Peyer's patch (tissue), 4 donors: ENCODE measurements at regions not wholly inside any gene's neighbourhood (a gene's known extent, or its start where the extent isn't known, plus 50 kb on each side); places are given as distances from the start of the nearest gene placed in this dataset.

Experiments
- DNase-seq, 3 donors: peaks; one replicate each; pipeline ENCODE4 v3.0.0-alpha.2; 2017 to 2019
- H3K27ac ChIP-seq, 4 donors: fragments of 200-600 bp; sonication (generic); one replicate each; pipeline ENCODE4 v1.5.1; 2016 to 2019
- H3K27me3 ChIP-seq, 2 donors: fragments of 200-600 bp; sonication (generic); one replicate each; pipeline ENCODE4 v1.5.1; 2019
- H3K36me3 ChIP-seq, 3 donors: fragments of 200-600 bp; sonication (generic); one replicate each; pipeline ENCODE4 v1.5.1; 2016 to 2019
- H3K4me1 ChIP-seq, 4 donors: fragments of 200-600 bp; sonication (generic); one replicate each; pipeline ENCODE4 v1.5.1; 2016 to 2019
- H3K4me3 ChIP-seq, 4 donors: fragments of 200-600 bp; sonication (generic); 1 replicate in 3 of 4; 2 replicates in 1 of 4; pipeline ENCODE4 v1.5.1; 2016 to 2019; ENCODE audit warnings: mild to moderate bottlenecking in 1 of 4
- H3K9me3 ChIP-seq, 4 donors: fragments of 200-600 bp; sonication (generic); one replicate each; pipeline ENCODE4 v1.5.1; 2016 to 2019; ENCODE audit warnings: mild to moderate bottlenecking in 1 of 4
- POLR2A ChIP-seq, 2 donors: fragments of 450-650 bp; IDR thresholded peaks; one replicate each; pipeline ENCODE4 v1.5.1; 2017; ENCODE audit warnings: antibody characterized with exemption in 2 of 2, mild to moderate bottlenecking in 2 of 2, moderate library complexity in 2 of 2
- TF ChIP-seq, protein P1 (sequence below), 6 experiments: fragments of 450-650 bp in 4 of 6; fragments of 200-600 bp in 2 of 6; sonication (generic) in 1 of 6; IDR thresholded peaks; one replicate each; pipeline ENCODE4 v1.5.1; 2017 to 2019; ENCODE audit warnings: antibody characterized with exemption in 6 of 6, mild to moderate bottlenecking in 3 of 6, moderate library complexity in 1 of 6

DNA sequence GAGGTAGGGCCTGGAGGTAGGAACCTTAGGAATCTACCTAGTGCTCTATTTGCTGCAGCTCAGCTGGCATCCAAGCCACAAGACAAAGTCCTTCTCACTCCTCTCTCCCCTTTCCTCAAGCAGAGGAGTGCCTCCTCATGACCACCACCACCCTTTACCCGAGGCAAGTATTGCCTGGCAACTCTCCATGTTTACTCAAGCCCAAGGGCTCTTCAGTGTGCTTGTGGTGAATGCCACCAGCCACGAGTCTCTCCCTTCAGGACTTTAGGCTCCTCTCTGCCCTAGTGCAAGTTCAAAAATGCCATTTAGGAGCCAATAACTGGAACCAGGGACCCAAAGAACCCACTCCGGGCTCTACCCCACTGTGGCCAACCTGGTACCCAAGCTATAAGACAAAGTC, 514.5 kb upstream of the RGMB start:
- H3K4me3 ChIP-seq, result no peak overlapping the region
- TF ChIP-seq, protein P1, sequence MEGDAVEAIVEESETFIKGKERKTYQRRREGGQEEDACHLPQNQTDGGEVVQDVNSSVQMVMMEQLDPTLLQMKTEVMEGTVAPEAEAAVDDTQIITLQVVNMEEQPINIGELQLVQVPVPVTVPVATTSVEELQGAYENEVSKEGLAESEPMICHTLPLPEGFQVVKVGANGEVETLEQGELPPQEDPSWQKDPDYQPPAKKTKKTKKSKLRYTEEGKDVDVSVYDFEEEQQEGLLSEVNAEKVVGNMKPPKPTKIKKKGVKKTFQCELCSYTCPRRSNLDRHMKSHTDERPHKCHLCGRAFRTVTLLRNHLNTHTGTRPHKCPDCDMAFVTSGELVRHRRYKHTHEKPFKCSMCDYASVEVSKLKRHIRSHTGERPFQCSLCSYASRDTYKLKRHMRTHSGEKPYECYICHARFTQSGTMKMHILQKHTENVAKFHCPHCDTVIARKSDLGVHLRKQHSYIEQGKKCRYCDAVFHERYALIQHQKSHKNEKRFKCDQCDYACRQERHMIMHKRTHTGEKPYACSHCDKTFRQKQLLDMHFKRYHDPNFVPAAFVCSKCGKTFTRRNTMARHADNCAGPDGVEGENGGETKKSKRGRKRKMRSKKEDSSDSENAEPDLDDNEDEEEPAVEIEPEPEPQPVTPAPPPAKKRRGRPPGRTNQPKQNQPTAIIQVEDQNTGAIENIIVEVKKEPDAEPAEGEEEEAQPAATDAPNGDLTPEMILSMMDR (IDR thresholded peaks at IDR 0.05), result no peak
- TF ChIP-seq POLR2A (IDR thresholded peaks at IDR 0.05), result no peak
- no peak overlapping the region for H3K27ac ChIP-seq
- H3K4me1 ChIP-seq, result no peaks in the 10 kb centered on the region
- H3K36me3 ChIP-seq, result no peaks in the 10 kb centered on the region
- no peaks in the 10 kb centered on the region for H3K27me3 ChIP-seq
- no peak for DNase-seq
- H3K9me3 ChIP-seq, result no peaks in the 10 kb centered on the region

DNA sequence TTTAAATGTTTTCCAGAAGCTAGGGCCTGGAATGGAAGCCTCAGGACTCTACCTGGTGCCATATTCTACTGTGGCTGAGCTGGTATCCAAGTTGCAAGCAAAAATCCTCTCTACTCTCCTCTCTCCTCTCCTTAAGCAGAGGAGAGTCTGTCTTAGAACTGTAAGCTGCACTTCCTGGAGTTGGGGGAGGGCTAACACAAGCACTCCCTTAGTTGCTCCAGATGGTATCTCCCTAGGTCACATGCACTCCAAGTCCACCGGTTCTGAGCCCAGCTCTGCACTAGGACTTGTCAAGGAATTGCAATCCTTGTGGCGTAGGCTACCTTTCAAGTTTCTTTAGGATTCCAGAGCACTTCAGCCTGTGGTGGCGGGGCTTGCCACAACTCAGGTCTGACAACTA, 513.9 kb upstream of the RGMB start:
- H3K27ac ChIP-seq, result no peak overlapping the region
- no peaks in the 10 kb centered on the region for H3K9me3 ChIP-seq
- H3K4me3 ChIP-seq, result no peak overlapping the region
- no peaks in the 10 kb centered on the region for H3K4me1 ChIP-seq
- DNase-seq, result no peak
- no peaks in the 10 kb centered on the region for H3K27me3 ChIP-seq
- H3K36me3 ChIP-seq, result no peaks in the 10 kb centered on the region
- TF ChIP-seq, protein P1 (IDR thresholded peaks at IDR 0.05), result no peak
- no peak for TF ChIP-seq POLR2A (IDR thresholded peaks at IDR 0.05)

DNA sequence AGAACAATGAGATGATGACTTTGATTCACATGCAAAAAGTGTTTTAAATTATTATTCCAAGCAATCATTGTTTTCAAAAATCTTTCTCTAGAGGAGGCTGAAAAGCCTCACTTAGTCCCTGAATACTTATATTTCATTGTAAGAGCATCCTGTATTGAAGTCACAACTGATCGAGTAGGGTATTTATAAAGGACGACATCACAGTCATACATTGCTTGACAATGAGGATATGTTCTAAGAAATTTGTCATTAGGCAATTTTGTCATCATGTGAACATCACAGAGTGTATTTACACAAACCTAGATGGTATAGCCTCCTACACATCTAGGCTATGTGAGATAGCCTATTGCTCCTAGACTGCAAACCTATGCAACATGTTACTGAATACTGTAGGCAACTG, 510.4 kb upstream of the RGMB start:
- no peak for DNase-seq
- Histone ChIP-seq H3K4me1 (no peaks in the 10 kb centered on the region), H3K9me3 (no peaks in the 10 kb centered on the region), H3K27me3 (no peaks in the 10 kb centered on the region), H3K36me3 (no peaks in the 10 kb centered on the region), H3K27ac (no peak overlapping the region), H3K4me3 (no peak overlapping the region)
- TF ChIP-seq POLR2A (IDR thresholded peaks at IDR 0.05), result no peak
- TF ChIP-seq, protein P1 (IDR thresholded peaks at IDR 0.05), result no peak

DNA sequence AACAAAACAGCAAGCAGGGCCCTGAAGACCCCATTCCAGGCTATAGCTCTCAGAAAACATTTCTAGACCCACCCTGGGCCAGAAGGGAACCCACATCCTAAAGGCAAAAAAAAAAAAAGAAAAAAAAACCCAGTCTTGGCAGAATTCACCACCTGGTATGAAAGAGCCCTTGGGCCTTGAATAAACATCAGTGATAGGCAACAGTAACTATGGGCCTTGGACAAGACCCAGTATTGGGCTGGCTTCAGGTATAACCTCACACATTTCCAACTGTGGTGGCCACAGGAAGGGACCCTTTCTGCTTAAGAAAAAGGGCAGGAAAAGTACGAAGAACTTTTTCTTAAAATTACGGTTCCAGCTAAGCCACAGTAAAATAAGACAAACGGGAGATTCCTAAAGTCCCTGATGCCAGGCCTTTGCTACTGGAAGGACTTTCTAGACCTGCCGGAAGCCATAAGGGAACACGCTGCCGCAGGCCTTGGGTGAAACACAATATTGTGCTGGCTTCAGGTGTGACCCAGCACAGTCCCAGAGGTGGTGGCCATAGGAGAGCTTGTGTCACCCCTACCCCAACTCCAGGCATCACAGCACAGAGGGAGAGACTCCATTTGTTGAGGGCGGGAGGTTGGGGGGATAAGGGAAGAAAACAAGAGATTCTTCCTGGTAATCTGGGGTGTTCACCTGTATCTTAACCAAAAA, 505.2 kb upstream of the RGMB start:
- Histone ChIP-seq H3K9me3 (no peaks in the 10 kb centered on the region), H3K4me3 (no peak overlapping the region), H3K36me3 (no peaks in the 10 kb centered on the region), H3K27ac (no peak overlapping the region), H3K27me3 (no peaks in the 10 kb centered on the region), H3K4me1 (no peaks in the 10 kb centered on the region)
- no peak for TF ChIP-seq POLR2A (IDR thresholded peaks at IDR 0.05)
- TF ChIP-seq, protein P1 (IDR thresholded peaks at IDR 0.05), result no peak
- no peak for DNase-seq

DNA sequence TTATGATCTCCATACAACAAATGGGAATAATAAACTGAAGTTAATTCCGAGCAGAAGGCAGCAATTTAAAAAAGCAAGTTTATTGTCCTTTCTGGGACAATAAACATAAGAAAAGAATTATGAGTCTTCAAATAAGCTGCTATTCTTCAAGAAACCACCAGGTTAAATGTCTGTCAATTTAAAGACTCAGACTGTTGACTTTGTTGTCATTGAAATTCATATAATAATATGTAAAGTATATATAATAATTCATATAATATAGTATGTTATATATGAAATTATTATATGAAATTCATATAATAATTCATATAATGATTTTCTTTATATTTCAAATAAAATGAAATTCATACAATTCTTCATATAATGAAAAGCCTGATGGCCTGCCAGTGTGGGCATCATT, 497.5 kb upstream of the RGMB start:
- Histone ChIP-seq H3K4me1 (no peaks in the 10 kb centered on the region), H3K4me3 (no peak overlapping the region), H3K36me3 (no peaks in the 10 kb centered on the region), H3K27me3 (no peaks in the 10 kb centered on the region), H3K9me3 (no peaks in the 10 kb centered on the region), H3K27ac (no peak overlapping the region)
- no peak for DNase-seq
- TF ChIP-seq, protein P1 (IDR thresholded peaks at IDR 0.05), result no peak
- no peak for TF ChIP-seq POLR2A (IDR thresholded peaks at IDR 0.05)

DNA sequence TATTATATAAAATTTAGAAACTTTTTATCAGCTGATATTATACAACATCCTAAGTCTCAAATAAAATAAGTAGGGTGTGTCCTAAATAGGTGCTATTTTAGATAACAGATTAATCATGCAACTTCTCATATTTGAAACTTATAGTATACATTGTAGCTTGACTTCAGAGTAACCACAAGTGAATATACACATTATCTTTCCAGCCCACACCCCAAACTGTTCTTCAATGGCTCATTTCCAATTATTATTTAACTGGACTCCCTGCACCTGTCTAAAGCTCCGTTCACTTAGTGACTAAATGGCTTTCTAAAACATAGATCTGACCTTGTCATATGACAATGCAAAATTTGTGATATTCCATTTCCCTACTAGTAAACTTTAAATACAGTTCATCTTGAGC, 490.9 kb upstream of the RGMB start:
- H3K4me3 ChIP-seq, result no peak overlapping the region
- TF ChIP-seq, protein P1 (IDR thresholded peaks at IDR 0.05), result no peak
- TF ChIP-seq POLR2A (IDR thresholded peaks at IDR 0.05), result no peak
- H3K27ac ChIP-seq, result no peak overlapping the region
- H3K36me3 ChIP-seq, result no peaks in the 10 kb centered on the region
- no peaks in the 10 kb centered on the region for H3K9me3 ChIP-seq
- no peaks in the 10 kb centered on the region for H3K27me3 ChIP-seq
- no peak for DNase-seq
- no peaks in the 10 kb centered on the region for H3K4me1 ChIP-seq
